ENCODE measurements at regions not wholly inside any gene's neighbourhood (a gene's known extent, or its start where the extent isn't known, plus 50 kb on each side); places are given as distances from the start of the nearest gene placed in this dataset.

GRCh38 chr4:154036856-154037255 is 248.0 kb upstream of the SFRP2 start:
- H3K27me3 ChIP-seq, result no peaks in the 10 kb centered on the region
- ATAC-seq, result no peak

GRCh38 chr4:154035341-154035740 is 246.5 kb upstream of the SFRP2 start:
- H3K4me1 ChIP-seq, result no peaks in the 10 kb centered on the region
- no peaks in the 10 kb centered on the region for H3K27me3 ChIP-seq
- TF ChIP-seq CTCF (IDR thresholded peaks at IDR 0.05), result no peak
- H3K4me3 ChIP-seq, result no peak overlapping the region
- DNase-seq, result no peak
- intact Hi-C loops (cut with DNase I), result no loop called here
- H3K36me3 ChIP-seq, result no peaks in the 10 kb centered on the region
- no peak overlapping the region for H3K27ac ChIP-seq
- no peaks in the 10 kb centered on the region for H3K9me3 ChIP-seq
- no peak for ATAC-seq

More at GRCh38 chr4:154036856-154037255, 248.0 kb upstream of the SFRP2 start:
- no peaks in the 10 kb centered on the region for H3K36me3 ChIP-seq
- H3K4me1 ChIP-seq, result no peaks in the 10 kb centered on the region
- no peak for DNase-seq
- no peak overlapping the region for H3K27ac ChIP-seq
- intact Hi-C loops (cut with DNase I), result no loop called here
- H3K9me3 ChIP-seq, result no peaks in the 10 kb centered on the region
- H3K4me3 ChIP-seq, result no peak overlapping the region
- TF ChIP-seq CTCF (IDR thresholded peaks at IDR 0.05), result no peak

- no peak for TF ChIP-seq CTCF (IDR thresholded peaks at IDR 0.05)
- Histone ChIP-seq H3K27ac (no peak overlapping the region), H3K4me1 (no peaks in the 10 kb centered on the region), H3K9me3 (no peaks in the 10 kb centered on the region), H3K36me3 (no peaks in the 10 kb centered on the region), H3K27me3 (no peaks in the 10 kb centered on the region), H3K4me3 (no peak overlapping the region)
- intact Hi-C loops (cut with DNase I), result no loop called here
- DNase-seq (no peak), ATAC-seq (no peak)
Measured at GRCh38 chr4:154033921-154034320, 245.0 kb upstream of the SFRP2 start.

- ATAC-seq, result no peak
- no peak overlapping the region for H3K4me3 ChIP-seq
- intact Hi-C loops (cut with DNase I), result no loop called here
Measured at GRCh38 chr4:154032914-154033313, 244.0 kb upstream of the SFRP2 start.

GRCh38 chr4:154030746-154031145 is 241.9 kb upstream of the SFRP2 start:
- intact Hi-C loops (cut with DNase I), result no loop called here
- Histone ChIP-seq H3K4me1 (no peaks in the 10 kb centered on the region), H3K27me3 (no peaks in the 10 kb centered on the region), H3K4me3 (no peak overlapping the region), H3K27ac (no peak overlapping the region), H3K9me3 (no peaks in the 10 kb centered on the region), H3K36me3 (no peaks in the 10 kb centered on the region)
- no peak for ATAC-seq
- DNase-seq, result no peak
- TF ChIP-seq CTCF (IDR thresholded peaks at IDR 0.05), result no peak

More at GRCh38 chr4:154032914-154033313, 244.0 kb upstream of the SFRP2 start:
- TF ChIP-seq CTCF (IDR thresholded peaks at IDR 0.05), result no peak
- Histone ChIP-seq H3K27me3 (no peaks in the 10 kb centered on the region), H3K9me3 (no peaks in the 10 kb centered on the region), H3K36me3 (no peaks in the 10 kb centered on the region), H3K4me1 (no peaks in the 10 kb centered on the region), H3K27ac (no peak overlapping the region)
- DNase-seq, result no peak

GRCh38 chr4:154030152-154030551 is 241.3 kb upstream of the SFRP2 start:
- no peaks in the 10 kb centered on the region for H3K9me3 ChIP-seq
- ATAC-seq, result no peak
- no peaks in the 10 kb centered on the region for H3K36me3 ChIP-seq
- DNase-seq, result no peak
- H3K27me3 ChIP-seq, result no peaks in the 10 kb centered on the region
- no peak overlapping the region for H3K4me3 ChIP-seq
- TF ChIP-seq CTCF (IDR thresholded peaks at IDR 0.05), result no peak
- H3K27ac ChIP-seq, result no peak overlapping the region
- H3K4me1 ChIP-seq, result no peaks in the 10 kb centered on the region
- intact Hi-C loops (cut with DNase I), result no loop called here

Measured in upper lobe of right lung (tissue), 1 donor.